ENCODE measurements at regions not wholly inside any gene's neighbourhood (a gene's known extent, or its start where the extent isn't known, plus 50 kb on each side); places are given as distances from the start of the nearest gene placed in this dataset.
A peak's percentile ranks its signal among the peaks of the same experiment; 100 is the strongest.

DNA sequence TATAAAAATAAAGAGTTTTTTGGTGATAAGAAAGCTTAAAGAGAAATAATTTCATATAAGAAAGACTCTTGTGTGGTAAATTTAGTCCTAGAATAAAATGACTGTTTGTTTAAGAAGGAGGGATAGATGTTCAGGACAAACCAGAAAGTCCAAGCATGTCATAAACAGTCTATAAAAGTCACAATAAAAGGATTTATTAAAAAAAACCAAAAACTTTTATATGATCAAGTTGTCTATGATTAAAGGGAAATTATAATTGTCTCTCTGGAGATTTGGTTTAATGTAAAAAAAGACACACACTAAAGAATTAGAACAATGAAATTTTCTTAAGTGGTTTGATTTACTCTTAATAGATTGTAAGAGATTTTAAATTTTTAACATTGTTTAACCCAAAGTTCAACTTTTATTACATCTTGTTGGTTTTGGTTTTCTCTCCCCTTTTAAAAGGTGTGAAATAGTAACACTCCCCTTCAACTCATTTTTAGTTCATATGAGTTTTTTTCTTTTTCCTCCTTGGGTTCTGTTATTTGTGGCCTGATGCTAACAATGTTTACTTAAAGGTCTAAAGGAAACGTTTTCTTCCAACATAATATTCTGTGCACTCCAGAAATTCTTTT is 89.7 kb downstream of the PDHA2 start:
- H3K27me3 ChIP-seq (ENCODE audit: insufficient read depth), result no peaks in the 10 kb centered on the region
- no peak for ATAC-seq
- H3K4me1 ChIP-seq (ENCODE audit: insufficient read depth), result no peaks in the 10 kb centered on the region
- H3K79me2 ChIP-seq (replicated peaks; ENCODE audit: insufficient read depth), result no peaks in the 10 kb centered on the region
- Mint-ChIP-seq H3K9me3 (peaks cover 89% of the 10 kb centered on the region), H3K27me3 (ENCODE audit: insufficient read depth, low read depth, poor library complexity) (peaks cover 2% of the 10 kb centered on the region), H3K4me3 (no peak overlapping the region), H3K36me3 (ENCODE audit: low read depth) (peaks cover 86% of the 10 kb centered on the region), H3K27ac (no peak overlapping the region), H3K4me1 (peaks cover 3% of the 10 kb centered on the region; the same call in 2 of the 3 replicates)
- peaks cover 2% of the 10 kb centered on the region; the same call in 1 of the 2 replicates for H3K9me2 ChIP-seq (ENCODE audit: insufficient read depth)
- H3K36me3 ChIP-seq (ENCODE audit: insufficient read depth), result peaks cover 26% of the 10 kb centered on the region
- no peak overlapping the region for H3K27ac ChIP-seq (ENCODE audit: low read depth)
- no peak for TF ChIP-seq NANOG (IDR thresholded peaks at IDR 0.05; ENCODE audit: borderline replicate concordance)
- TF ChIP-seq ZNF331 (CRISPR knock-in tag; IDR thresholded peaks at IDR 0.05; ENCODE audit: low read depth), result no peak
- no peak overlapping the region for H2AFZ ChIP-seq
- DNase-seq (ENCODE audit: low spot score), result peak; percentile 60
- no peaks in the 10 kb centered on the region for H3F3A ChIP-seq (replicated peaks; ENCODE audit: low read depth)
- no peaks in the 10 kb centered on the region for H4K20me1 ChIP-seq (replicated peaks; ENCODE audit: insufficient read depth)
- no peak overlapping the region for H3K4me2 ChIP-seq
- no peak overlapping the region for H3K4me3 ChIP-seq

DNA sequence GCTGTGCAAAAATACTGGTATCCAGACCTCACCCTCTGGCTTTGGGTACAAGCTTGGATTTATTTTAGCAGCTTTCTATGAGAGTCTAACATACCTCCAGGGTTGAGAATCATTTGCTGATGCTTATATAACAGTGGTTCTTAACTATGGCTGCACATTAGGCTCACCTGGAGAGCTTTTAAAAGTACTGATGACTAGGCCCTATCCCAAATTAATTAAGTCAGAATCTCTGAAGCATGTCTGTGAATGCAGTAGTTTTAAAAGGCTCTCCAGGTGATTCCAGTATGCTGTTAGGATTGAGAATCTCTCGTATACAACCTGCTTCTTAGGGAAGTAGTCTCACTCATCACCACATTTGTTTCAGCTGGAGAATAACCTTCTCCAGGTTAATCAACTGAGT is 99.2 kb downstream of the PDHA2 start:
- no peak overlapping the region for H2AFZ ChIP-seq
- H3K4me2 ChIP-seq, result no peak overlapping the region
- no peaks in the 10 kb centered on the region for H3K4me1 ChIP-seq (ENCODE audit: insufficient read depth)
- no peaks in the 10 kb centered on the region for H3K4me1 Mint-ChIP-seq
- H3K36me3 Mint-ChIP-seq (ENCODE audit: low read depth), result peaks cover 3% of the 10 kb centered on the region; the same call in 1 of the 3 replicates
- no peaks in the 10 kb centered on the region for H3K27me3 ChIP-seq (ENCODE audit: insufficient read depth)
- H3K4me3 Mint-ChIP-seq, result no peak overlapping the region
- H3K9me3 Mint-ChIP-seq, result peaks cover 6% of the 10 kb centered on the region; the same call in 2 of the 3 replicates
- no peak overlapping the region for H3K27ac Mint-ChIP-seq
- no peak overlapping the region for H3K27ac ChIP-seq (ENCODE audit: low read depth)
- DNase-seq (ENCODE audit: low spot score) (no peak), ATAC-seq (no peak)
- H3K4me3 ChIP-seq, result no peak overlapping the region
- no peaks in the 10 kb centered on the region for H3K27me3 Mint-ChIP-seq (ENCODE audit: insufficient read depth, low read depth, poor library complexity)
- H3F3A ChIP-seq (replicated peaks; ENCODE audit: low read depth), result no peaks in the 10 kb centered on the region
- peaks cover 4% of the 10 kb centered on the region; the same call in 1 of the 2 replicates for H3K9me2 ChIP-seq (ENCODE audit: insufficient read depth)
- no peaks in the 10 kb centered on the region for H3K36me3 ChIP-seq (ENCODE audit: insufficient read depth)
- H3K79me2 ChIP-seq (replicated peaks; ENCODE audit: insufficient read depth), result no peaks in the 10 kb centered on the region
- H4K20me1 ChIP-seq (replicated peaks; ENCODE audit: insufficient read depth), result no peaks in the 10 kb centered on the region
- TF ChIP-seq NANOG (IDR thresholded peaks at IDR 0.05; ENCODE audit: borderline replicate concordance) (no peak), ZNF331 (CRISPR knock-in tag; IDR thresholded peaks at IDR 0.05; ENCODE audit: low read depth) (no peak)

DNA sequence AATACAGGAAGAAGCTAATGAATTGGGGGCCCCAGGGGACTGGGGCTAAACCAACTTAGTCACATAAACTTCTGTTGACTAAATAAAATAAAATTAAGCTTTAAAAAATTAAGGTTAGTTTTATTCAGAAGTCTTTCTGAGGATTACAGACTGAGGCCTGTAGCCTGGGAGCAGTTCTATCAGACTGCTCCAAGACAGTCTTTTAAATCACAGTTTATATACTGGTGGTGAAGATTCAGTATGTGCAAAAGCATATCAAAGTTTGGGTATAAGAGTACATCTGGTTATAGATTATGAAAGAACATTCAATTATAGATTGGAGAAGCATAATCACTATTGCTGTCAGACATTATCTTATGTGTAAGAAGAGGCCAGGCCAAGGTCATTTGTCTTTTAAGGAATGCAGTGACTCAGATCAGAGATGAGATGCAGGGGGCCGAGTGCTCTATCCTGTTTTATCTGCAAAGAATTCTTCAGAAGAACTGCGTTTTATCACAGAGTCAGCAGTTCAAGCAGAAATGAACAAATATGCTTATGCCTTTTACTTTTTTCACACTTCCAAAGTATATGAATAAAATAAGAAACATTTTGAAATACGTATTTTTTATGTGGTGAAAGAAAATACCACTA is 109.4 kb downstream of the PDHA2 start:
- H4K20me1 ChIP-seq (replicated peaks; ENCODE audit: insufficient read depth), result no peaks in the 10 kb centered on the region
- DNase-seq (ENCODE audit: low spot score) (peak; percentile 2), ATAC-seq (no peak)
- H3K4me2 ChIP-seq, result no peak overlapping the region
- H3K36me3 ChIP-seq (ENCODE audit: insufficient read depth), result no peaks in the 10 kb centered on the region
- peaks cover 26% of the 10 kb centered on the region for H3K9me3 Mint-ChIP-seq
- H3K27me3 Mint-ChIP-seq (ENCODE audit: insufficient read depth, low read depth, poor library complexity), result no peaks in the 10 kb centered on the region
- no peak overlapping the region for H3K27ac ChIP-seq (ENCODE audit: low read depth)
- H3K27ac Mint-ChIP-seq, result no peak overlapping the region
- peaks cover 21% of the 10 kb centered on the region; the same call in 1 of the 2 replicates for H3K9me2 ChIP-seq (ENCODE audit: insufficient read depth)
- no peaks in the 10 kb centered on the region for H3F3A ChIP-seq (replicated peaks; ENCODE audit: low read depth)
- H3K4me1 ChIP-seq (ENCODE audit: insufficient read depth), result no peaks in the 10 kb centered on the region
- H3K4me1 Mint-ChIP-seq, result peaks cover 4% of the 10 kb centered on the region; the same call in 2 of the 3 replicates
- H3K79me2 ChIP-seq (replicated peaks; ENCODE audit: insufficient read depth), result no peaks in the 10 kb centered on the region
- H3K4me3 ChIP-seq, result no peak overlapping the region
- H3K27me3 ChIP-seq (ENCODE audit: insufficient read depth), result no peaks in the 10 kb centered on the region
- H2AFZ ChIP-seq, result no peak overlapping the region
- H3K4me3 Mint-ChIP-seq, result no peak overlapping the region
- peaks cover 26% of the 10 kb centered on the region for H3K36me3 Mint-ChIP-seq (ENCODE audit: low read depth)
- TF ChIP-seq EZH2phosphoT487 (IDR thresholded peaks at IDR 0.05; ENCODE audit: unreplicated experiment) (no peak), POLR2AphosphoS5 (IDR thresholded peaks at IDR 0.05; ENCODE audit: low read depth) (no peak), EZH2 (IDR thresholded peaks at IDR 0.05; ENCODE audit: low read depth, unreplicated experiment) (no peak), STAT1 (IDR thresholded peaks at IDR 0.05; ENCODE audit: unreplicated experiment) (no peak)
- TF ChIP-seq, protein P1, sequence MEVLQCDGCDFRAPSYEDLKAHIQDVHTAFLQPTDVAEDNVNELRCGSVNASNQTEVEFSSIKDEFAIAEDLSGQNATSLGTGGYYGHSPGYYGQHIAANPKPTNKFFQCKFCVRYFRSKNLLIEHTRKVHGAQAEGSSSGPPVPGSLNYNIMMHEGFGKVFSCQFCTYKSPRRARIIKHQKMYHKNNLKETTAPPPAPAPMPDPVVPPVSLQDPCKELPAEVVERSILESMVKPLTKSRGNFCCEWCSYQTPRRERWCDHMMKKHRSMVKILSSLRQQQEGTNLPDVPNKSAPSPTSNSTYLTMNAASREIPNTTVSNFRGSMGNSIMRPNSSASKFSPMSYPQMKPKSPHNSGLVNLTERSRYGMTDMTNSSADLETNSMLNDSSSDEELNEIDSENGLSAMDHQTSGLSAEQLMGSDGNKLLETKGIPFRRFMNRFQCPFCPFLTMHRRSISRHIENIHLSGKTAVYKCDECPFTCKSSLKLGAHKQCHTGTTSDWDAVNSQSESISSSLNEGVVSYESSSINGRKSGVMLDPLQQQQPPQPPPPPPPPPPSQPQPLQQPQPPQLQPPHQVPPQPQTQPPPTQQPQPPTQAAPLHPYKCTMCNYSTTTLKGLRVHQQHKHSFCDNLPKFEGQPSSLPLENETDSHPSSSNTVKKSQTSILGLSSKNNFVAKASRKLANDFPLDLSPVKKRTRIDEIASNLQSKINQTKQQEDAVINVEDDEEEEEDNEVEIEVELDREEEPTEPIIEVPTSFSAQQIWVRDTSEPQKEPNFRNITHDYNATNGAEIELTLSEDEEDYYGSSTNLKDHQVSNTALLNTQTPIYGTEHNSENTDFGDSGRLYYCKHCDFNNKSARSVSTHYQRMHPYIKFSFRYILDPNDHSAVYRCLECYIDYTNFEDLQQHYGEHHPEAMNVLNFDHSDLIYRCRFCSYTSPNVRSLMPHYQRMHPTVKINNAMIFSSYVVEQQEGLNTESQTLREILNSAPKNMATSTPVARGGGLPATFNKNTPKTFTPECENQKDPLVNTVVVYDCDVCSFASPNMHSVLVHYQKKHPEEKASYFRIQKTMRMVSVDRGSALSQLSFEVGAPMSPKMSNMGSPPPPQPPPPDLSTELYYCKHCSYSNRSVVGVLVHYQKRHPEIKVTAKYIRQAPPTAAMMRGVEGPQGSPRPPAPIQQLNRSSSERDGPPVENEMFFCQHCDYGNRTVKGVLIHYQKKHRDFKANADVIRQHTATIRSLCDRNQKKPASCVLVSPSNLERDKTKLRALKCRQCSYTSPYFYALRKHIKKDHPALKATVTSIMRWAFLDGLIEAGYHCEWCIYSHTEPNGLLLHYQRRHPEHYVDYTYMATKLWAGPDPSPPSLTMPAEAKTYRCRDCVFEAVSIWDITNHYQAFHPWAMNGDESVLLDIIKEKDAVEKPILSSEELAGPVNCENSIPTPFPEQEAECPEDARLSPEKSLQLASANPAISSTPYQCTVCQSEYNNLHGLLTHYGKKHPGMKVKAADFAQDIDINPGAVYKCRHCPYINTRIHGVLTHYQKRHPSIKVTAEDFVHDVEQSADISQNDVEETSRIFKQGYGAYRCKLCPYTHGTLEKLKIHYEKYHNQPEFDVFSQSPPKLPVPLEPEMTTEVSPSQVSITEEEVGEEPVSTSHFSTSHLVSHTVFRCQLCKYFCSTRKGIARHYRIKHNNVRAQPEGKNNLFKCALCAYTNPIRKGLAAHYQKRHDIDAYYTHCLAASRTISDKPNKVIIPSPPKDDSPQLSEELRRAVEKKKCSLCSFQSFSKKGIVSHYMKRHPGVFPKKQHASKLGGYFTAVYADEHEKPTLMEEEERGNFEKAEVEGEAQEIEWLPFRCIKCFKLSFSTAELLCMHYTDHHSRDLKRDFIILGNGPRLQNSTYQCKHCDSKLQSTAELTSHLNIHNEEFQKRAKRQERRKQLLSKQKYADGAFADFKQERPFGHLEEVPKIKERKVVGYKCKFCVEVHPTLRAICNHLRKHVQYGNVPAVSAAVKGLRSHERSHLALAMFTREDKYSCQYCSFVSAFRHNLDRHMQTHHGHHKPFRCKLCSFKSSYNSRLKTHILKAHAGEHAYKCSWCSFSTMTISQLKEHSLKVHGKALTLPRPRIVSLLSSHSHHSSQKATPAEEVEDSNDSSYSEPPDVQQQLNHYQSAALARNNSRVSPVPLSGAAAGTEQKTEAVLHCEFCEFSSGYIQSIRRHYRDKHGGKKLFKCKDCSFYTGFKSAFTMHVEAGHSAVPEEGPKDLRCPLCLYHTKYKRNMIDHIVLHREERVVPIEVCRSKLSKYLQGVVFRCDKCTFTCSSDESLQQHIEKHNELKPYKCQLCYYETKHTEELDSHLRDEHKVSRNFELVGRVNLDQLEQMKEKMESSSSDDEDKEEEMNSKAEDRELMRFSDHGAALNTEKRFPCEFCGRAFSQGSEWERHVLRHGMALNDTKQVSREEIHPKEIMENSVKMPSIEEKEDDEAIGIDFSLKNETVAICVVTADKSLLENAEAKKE (CRISPR knock-in tag; IDR thresholded peaks at IDR 0.05), result no peak
- TF ChIP-seq, protein P2, sequence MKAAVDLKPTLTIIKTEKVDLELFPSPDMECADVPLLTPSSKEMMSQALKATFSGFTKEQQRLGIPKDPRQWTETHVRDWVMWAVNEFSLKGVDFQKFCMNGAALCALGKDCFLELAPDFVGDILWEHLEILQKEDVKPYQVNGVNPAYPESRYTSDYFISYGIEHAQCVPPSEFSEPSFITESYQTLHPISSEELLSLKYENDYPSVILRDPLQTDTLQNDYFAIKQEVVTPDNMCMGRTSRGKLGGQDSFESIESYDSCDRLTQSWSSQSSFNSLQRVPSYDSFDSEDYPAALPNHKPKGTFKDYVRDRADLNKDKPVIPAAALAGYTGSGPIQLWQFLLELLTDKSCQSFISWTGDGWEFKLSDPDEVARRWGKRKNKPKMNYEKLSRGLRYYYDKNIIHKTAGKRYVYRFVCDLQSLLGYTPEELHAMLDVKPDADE (IDR thresholded peaks at IDR 0.05), result no peak

Data from GM23338 (cell line).